HepG2 (cell line): ENCODE measurements at regions not wholly inside any gene's neighbourhood (a gene's known extent, or its start where the extent isn't known, plus 50 kb on each side); places are given as distances from the start of the nearest gene placed in this dataset.

Source experiments
- JUND ChIP-seq: sonication (generic); formaldehyde crosslinking; IDR thresholded peaks from 2 replicates; pipeline ENCODE4 v1.8.0; 2022; ENCODE audit warnings: mild to moderate bottlenecking, missing genetic modification reagents
- TF ChIP-seq, protein P1 (sequence below): IDR thresholded peaks from 2 replicates; pipeline ENCODE4 v1.6.1; 2016
- TF ChIP-seq, protein P2 (sequence below): fragments of 450-650 bp; IDR thresholded peaks from 2 replicates; pipeline ENCODE4 v1.6.1; 2016
- TF ChIP-seq, protein P3 (sequence below): sonication (generic); formaldehyde crosslinking; IDR thresholded peaks from 2 replicates; pipeline ENCODE4 v1.8.0; 2022; ENCODE audit warnings: missing genetic modification reagents, mild to moderate bottlenecking, borderline replicate concordance

DNA sequence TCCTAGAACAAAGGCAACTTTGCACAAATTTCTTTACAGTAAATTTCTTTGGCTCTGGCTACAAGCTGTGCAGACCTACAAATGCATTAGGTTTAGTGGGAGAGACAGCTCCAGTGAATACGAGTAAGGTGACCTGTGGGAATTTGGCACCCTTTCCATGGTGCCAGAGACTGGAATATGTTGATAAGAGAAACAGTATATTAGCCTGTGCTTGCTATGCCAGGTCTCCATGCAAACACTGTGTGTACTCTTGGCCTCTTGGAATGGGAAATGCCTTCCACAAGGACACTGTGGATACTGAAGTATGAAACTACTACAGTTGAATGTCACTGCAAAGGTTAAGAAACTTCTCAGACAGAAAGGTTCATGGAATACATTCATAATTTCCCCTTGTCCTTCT, 458.5 kb downstream of the IRX1 start:
- TF ChIP-seq, protein P1, sequence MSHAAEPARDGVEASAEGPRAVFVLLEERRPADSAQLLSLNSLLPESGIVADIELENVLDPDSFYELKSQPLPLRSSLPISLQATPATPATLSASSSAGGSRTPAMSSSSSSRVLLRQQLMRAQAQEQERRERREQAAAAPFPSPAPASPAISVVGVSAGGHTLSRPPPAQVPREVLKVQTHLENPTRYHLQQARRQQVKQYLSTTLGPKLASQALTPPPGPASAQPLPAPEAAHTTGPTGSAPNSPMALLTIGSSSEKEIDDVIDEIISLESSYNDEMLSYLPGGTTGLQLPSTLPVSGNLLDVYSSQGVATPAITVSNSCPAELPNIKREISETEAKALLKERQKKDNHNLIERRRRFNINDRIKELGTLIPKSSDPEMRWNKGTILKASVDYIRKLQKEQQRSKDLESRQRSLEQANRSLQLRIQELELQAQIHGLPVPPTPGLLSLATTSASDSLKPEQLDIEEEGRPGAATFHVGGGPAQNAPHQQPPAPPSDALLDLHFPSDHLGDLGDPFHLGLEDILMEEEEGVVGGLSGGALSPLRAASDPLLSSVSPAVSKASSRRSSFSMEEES (CRISPR knock-in tag): no peak
- TF ChIP-seq, protein P2, sequence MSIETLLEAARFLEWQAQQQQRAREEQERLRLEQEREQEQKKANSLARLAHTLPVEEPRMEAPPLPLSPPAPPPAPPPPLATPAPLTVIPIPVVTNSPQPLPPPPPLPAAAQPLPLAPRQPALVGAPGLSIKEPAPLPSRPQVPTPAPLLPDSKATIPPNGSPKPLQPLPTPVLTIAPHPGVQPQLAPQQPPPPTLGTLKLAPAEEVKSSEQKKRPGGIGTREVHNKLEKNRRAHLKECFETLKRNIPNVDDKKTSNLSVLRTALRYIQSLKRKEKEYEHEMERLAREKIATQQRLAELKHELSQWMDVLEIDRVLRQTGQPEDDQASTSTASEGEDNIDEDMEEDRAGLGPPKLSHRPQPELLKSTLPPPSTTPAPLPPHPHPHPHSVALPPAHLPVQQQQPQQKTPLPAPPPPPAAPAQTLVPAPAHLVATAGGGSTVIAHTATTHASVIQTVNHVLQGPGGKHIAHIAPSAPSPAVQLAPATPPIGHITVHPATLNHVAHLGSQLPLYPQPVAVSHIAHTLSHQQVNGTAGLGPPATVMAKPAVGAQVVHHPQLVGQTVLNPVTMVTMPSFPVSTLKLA: no peak
- TF ChIP-seq, protein P3, sequence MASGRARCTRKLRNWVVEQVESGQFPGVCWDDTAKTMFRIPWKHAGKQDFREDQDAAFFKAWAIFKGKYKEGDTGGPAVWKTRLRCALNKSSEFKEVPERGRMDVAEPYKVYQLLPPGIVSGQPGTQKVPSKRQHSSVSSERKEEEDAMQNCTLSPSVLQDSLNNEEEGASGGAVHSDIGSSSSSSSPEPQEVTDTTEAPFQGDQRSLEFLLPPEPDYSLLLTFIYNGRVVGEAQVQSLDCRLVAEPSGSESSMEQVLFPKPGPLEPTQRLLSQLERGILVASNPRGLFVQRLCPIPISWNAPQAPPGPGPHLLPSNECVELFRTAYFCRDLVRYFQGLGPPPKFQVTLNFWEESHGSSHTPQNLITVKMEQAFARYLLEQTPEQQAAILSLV: no peak
- no peak for TF ChIP-seq JUND (CRISPR knock-in tag)
